Esophagus muscularis mucosa (tissue), 4 donors: ENCODE measurements at regions not wholly inside any gene's neighbourhood (a gene's known extent, or its start where the extent isn't known, plus 50 kb on each side); places are given as distances from the start of the nearest gene placed in this dataset.

ENCODE experiments used
- DNase-seq: peaks from one replicate; pipeline ENCODE4 v3.0.0-alpha.2; 2017; ENCODE audit errors: extremely low spot score
- H3K27ac ChIP-seq, 4 donors: fragments of 200-600 bp; sonication (generic); replicated peaks in 1 of 4; 1 replicate in 3 of 4; 2 replicates in 1 of 4; pipeline ENCODE4 v1.5.1; 2016 to 2019; ENCODE audit warnings: mild to moderate bottlenecking in 1 of 4
- H3K27me3 ChIP-seq, 4 donors: fragments of 200-600 bp; sonication (generic); one replicate each; pipeline versions ENCODE4 v1.5.1 to v1.6.0; 2016 to 2019
- H3K36me3 ChIP-seq, 4 donors: fragments of 200-600 bp; sonication (generic); one replicate each; pipeline ENCODE4 v1.5.1; 2016 to 2019
- H3K4me1 ChIP-seq, 4 donors: fragments of 200-600 bp; sonication (generic); one replicate each; pipeline ENCODE4 v1.5.1; 2016 to 2019
- H3K4me3 ChIP-seq, 4 donors: fragments of 200-600 bp; sonication (generic); 1 replicate in 2 of 4; 2 replicates in 2 of 4; pipeline ENCODE4 v1.5.1; 2016 to 2019; ENCODE audit warnings: mild to moderate bottlenecking in 4 of 4, moderate library complexity in 1 of 4
- H3K9me3 ChIP-seq, 4 donors: fragments of 200-600 bp; sonication (generic); 1 replicate in 3 of 4; 2 replicates in 1 of 4; pipeline ENCODE4 v1.5.1; 2016 to 2019
- CTCF ChIP-seq, 3 experiments: fragments of 200-600 bp in 2 of 3; fragments of 450-650 bp in 1 of 3; sonication (generic) in 2 of 3; IDR thresholded peaks; one replicate each; pipeline ENCODE4 v1.5.1; 2017 to 2019; ENCODE audit warnings: antibody characterized with exemption in 3 of 3, mild to moderate bottlenecking in 2 of 3, moderate library complexity in 1 of 3
- EP300 ChIP-seq: sonication (generic); formaldehyde crosslinking; IDR thresholded peaks from one replicate; pipeline ENCODE4 v1.6.1; 2017; ENCODE audit warnings: antibody characterized with exemption
- POLR2A ChIP-seq: fragments of 450-650 bp; IDR thresholded peaks from one replicate; pipeline ENCODE4 v1.6.1; 2017; ENCODE audit warnings: antibody characterized with exemption, moderate library complexity, mild to moderate bottlenecking, low read depth
- POLR2AphosphoS5 ChIP-seq, 2 donors: sonication (generic); formaldehyde crosslinking; IDR thresholded peaks; one replicate each; pipeline ENCODE4 v1.6.1; 2017; ENCODE audit warnings: antibody characterized with exemption in 2 of 2
- WGBS: methylation state at CpG from one replicate; pipeline ENCODE4 v1.1.5; 2018; 5-methylcytosine and 5-hydroxymethylcytosine counted together
- intact Hi-C: fragments of 100-400 bp; cut with DNase I; formaldehyde crosslinking; loops from one replicate; pipeline ENCODE4 v1.15.1; 2023

- Histone ChIP-seq H3K9me3 (no peaks in the 10 kb centered on the region), H3K4me3 (no peak overlapping the region), H3K4me1 (no peaks in the 10 kb centered on the region), H3K36me3 (no peaks in the 10 kb centered on the region), H3K27me3 (no peaks in the 10 kb centered on the region), H3K27ac (no peak overlapping the region)
- WGBS: 91% methylated on average over 1 of the region's 1 CpG
- DNase-seq: no peak
- TF ChIP-seq EP300 (no peak), POLR2A (no peak)
- intact Hi-C loops: no loop called here
Measured at GRCh38 chr7:84479059-84479458, 284.5 kb upstream of the SEMA3A start.

- H3K4me1 ChIP-seq: no peaks in the 10 kb centered on the region
- TF ChIP-seq POLR2A (no peak), POLR2AphosphoS5 (IDR thresholded peaks at IDR 0.05) (no peak), EP300 (no peak), CTCF (IDR thresholded peaks at IDR 0.05) (no peak)
- no peaks in the 10 kb centered on the region for H3K36me3 ChIP-seq
Measured at GRCh38 chr7:84477786-84478478, 283.3 kb upstream of the SEMA3A start.

GRCh38 chr7:84474436-84474835 lies 279.8 kb upstream of the SEMA3A start:
- Histone ChIP-seq H3K27me3 (no peaks in the 10 kb centered on the region), H3K4me1 (no peaks in the 10 kb centered on the region), H3K27ac (no peak overlapping the region), H3K36me3 (no peaks in the 10 kb centered on the region), H3K9me3 (no peaks in the 10 kb centered on the region), H3K4me3 (no peak overlapping the region)
- 63% methylated on average over 1 of the region's 1 CpG for WGBS
- intact Hi-C loops: no loop called here
- TF ChIP-seq CTCF (IDR thresholded peaks at IDR 0.05) (no peak), POLR2AphosphoS5 (IDR thresholded peaks at IDR 0.05) (no peak), POLR2A (no peak), EP300 (no peak)
- no peak for DNase-seq

More at GRCh38 chr7:84477786-84478478, 283.3 kb upstream of the SEMA3A start:
- WGBS: 82% methylated on average over 4 of the region's 4 CpGs
- Histone ChIP-seq H3K4me3 (no peak overlapping the region), H3K27me3 (no peaks in the 10 kb centered on the region), H3K27ac (no peak overlapping the region), H3K9me3 (no peaks in the 10 kb centered on the region)
- DNase-seq: no peak
- intact Hi-C loops: no loop called here

- no peak overlapping the region for H3K27ac ChIP-seq
- TF ChIP-seq CTCF (IDR thresholded peaks at IDR 0.05) (no peak), POLR2A (no peak), POLR2AphosphoS5 (IDR thresholded peaks at IDR 0.05) (no peak), EP300 (no peak)
- no peaks in the 10 kb centered on the region for H3K36me3 ChIP-seq
- no peaks in the 10 kb centered on the region for H3K4me1 ChIP-seq
- WGBS: 96% methylated on average over 1 of the region's 1 CpG
- no peaks in the 10 kb centered on the region for H3K27me3 ChIP-seq
- DNase-seq: no peak
- intact Hi-C loops: no loop called here
- H3K4me3 ChIP-seq: no peak overlapping the region
- H3K9me3 ChIP-seq: no peaks in the 10 kb centered on the region
Measured at GRCh38 chr7:84471576-84471975, 277.0 kb upstream of the SEMA3A start.

GRCh38 chr7:84469034-84469433 lies 274.4 kb upstream of the SEMA3A start:
- Histone ChIP-seq H3K36me3 (no peaks in the 10 kb centered on the region), H3K4me1 (no peaks in the 10 kb centered on the region), H3K27ac (no peak overlapping the region), H3K4me3 (no peak overlapping the region), H3K27me3 (no peaks in the 10 kb centered on the region), H3K9me3 (no peaks in the 10 kb centered on the region)
- intact Hi-C loops: no loop called here
- DNase-seq: no peak
- TF ChIP-seq CTCF (IDR thresholded peaks at IDR 0.05) (no peak), EP300 (no peak), POLR2A (no peak), POLR2AphosphoS5 (IDR thresholded peaks at IDR 0.05) (no peak)
- WGBS: 83% methylated on average over 3 of the region's 3 CpGs
